HG02885 (cell line): ENCODE measurements at regions not wholly inside any gene's neighbourhood (a gene's known extent, or its start where the extent isn't known, plus 50 kb on each side); places are given as distances from the start of the nearest gene placed in this dataset.

Experiments used
- ATAC-seq: cut with Tn5 transposase; IDR thresholded peaks from one replicate; pipeline ENCODE4 v1.9.1; 2021; ENCODE audit warnings: mild to moderate bottlenecking; ENCODE audit not compliant: unreplicated experiment, poor library complexity

DNA sequence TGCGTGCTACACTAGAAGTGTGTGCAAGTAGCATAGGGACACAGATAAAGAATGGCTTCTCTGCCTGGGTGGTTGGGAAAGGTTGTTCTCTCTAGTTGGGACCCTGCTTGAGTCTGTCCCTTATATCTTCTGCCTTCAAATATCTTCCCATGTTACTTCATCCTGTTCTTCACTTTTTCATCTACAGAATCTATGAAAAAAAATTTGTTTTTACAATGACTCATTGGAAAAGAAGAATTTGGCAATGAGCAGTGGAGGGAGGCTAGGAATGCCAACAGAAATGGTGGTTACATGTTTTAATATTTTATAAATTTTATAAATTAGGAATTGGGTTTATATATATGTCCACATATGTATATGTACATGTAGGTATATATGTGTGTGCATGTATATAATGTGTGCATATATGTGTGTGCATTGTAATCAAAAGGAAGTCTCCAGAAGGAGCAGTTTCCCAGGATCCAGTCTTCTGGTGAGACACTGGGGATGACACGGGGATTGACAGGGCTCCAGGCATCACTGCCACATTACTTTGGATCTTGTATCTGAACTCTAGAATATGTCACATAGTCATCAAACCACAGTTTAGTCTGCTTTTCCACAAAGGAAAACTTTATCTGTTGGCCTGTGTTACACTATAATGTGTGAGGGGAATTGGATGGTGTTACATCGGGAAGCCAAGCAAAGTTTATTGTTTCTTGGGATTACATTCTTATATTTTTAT, 75.3 kb upstream of the RIPOR2 start:
- ATAC-seq, result no peak

DNA sequence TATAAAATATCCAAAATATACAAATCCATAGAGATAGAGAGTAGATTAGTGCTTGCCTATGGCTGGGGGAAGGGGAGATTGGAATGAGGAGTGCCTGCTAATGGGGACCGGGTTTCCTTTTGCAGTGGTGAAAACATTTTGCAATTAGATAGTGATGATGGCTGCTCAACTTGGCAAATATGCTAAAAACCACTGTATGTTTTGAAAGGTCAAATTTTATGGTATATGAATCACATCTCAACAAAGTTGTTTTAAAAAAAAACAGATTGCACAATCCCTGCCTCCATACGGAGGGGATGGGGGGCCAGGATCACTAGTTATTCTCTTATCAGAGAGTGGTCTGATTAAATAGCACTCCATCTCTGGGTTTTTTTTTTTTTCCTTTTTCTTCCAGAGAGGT, 76.9 kb upstream of the RIPOR2 start:
- no peak for ATAC-seq

DNA sequence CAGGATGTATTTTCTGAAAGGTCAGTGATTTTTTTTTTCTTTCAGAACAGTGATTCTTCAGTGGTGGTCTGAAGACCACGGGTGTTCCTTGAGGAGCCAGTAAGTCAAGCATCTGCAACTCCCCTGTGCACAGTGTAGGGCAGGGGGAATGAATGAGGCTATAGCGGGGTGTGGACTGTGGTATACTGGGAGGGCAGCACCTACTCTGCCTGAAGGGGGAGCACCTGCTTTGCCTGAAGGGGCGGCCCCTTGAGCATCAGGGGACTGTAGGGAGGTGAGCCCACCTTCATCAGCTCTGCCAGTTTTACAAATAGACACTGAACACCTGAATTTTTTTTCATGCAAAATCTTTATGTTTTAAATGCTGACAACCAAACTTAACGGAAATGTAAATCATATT, 77.5 kb upstream of the RIPOR2 start:
- peak; percentile 56 for ATAC-seq

DNA sequence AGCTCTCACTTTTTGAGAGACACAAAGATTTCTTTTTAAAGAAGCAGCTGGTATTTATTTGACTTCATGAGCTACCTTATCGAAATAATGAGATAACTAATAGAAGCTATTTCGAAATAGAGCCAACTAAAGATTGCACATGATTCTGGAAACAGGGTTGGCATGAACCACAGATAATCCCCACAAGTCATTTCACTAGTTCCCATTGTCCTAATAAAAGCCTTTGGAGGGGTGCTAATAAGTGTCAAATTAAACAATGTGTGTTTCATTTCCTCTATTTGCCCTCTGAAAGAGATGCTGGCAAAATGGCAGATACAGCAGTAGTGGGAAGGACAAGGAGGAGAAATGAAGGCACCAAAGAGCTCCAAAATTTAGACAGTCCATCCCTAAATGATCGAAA, 78.6 kb upstream of the RIPOR2 start:
- no peak for ATAC-seq

DNA sequence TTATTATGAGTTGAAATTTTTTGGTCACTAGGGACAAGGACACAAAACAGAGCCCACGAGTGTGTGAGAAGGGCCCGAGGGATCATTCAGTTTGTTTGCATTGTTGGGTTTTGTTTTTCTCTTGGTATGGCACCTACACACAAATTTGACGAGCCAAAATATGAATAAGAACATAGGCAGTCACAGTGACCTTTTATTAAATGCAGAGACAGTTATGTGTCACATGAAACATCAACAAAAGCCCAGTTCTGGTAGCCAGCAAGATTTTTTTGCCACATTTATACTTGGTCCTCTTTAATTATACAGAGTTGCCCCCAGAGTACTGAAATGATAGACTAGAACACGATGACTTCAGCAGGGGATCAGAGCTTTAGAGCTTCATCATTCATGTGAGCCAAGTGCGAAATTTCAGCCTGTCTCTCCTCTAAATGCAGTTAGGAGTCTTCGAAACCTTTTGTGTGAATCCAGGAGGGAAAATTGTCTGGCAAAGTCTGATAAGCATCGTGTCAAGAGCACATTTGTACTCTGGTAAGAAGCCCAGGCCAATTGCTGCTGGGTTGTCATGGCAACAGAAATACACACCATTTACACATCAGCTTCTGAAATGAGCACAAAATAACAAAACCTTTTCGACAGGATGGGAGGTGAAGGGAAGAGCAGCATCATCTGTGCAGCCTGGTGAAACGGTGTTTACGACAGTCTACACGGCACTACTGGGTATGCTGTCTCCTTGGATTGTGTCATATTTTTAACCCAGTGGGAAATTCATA, 79.2 kb upstream of the RIPOR2 start:
- no peak for ATAC-seq

DNA sequence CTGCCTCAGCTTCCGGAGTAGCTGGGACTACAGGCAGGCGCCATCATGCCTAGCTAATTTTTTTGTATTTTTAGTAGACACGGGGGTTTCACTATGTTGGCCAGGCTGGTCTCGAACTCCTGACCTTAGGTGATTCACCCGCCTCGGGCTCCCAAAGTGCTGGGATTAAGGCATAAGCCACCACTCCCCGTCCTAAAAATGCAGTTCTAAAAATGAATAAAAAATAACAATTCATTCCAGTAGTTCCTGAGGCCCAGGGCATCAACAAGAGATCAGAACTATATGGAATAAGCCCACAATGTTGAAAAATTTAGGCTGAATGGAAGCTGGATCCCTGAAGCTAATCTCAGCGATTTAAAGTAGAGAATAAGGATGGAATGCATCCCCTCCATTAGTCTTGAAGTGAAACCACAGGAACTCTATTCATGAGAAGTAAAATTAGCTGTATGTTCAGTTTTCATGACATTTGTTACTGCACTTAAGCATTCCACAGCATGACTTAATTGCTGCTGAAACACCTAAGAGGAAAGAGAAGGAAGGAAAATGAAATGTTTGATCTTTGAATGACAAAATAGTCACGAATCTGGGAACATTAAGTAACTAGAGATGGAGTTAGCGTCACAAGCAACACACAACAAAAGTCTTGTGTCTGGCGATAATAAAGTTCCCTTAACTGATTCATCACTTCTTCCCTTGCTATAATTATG, 80.4 kb upstream of the RIPOR2 start:
- no peak for ATAC-seq

DNA sequence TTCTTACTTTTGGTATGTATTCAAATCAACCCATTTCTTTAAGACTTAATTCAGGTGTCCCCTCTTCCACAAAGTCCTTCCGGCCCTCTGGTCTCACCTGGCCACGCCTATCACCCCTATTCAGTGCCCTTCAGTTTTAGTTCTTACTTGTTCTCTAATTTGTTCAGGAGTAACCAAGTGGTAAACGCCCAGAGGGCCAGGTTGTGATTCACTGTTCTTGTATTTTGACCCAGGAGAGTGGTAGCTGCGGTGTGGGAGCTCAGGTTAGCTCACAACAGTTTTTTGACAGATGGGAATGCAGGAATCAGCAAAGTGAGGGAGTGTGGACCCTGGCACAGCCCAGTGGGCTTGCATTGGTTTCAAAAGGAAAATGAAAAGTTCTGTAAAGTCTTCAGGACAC, 81.7 kb upstream of the RIPOR2 start:
- no peak for ATAC-seq

DNA sequence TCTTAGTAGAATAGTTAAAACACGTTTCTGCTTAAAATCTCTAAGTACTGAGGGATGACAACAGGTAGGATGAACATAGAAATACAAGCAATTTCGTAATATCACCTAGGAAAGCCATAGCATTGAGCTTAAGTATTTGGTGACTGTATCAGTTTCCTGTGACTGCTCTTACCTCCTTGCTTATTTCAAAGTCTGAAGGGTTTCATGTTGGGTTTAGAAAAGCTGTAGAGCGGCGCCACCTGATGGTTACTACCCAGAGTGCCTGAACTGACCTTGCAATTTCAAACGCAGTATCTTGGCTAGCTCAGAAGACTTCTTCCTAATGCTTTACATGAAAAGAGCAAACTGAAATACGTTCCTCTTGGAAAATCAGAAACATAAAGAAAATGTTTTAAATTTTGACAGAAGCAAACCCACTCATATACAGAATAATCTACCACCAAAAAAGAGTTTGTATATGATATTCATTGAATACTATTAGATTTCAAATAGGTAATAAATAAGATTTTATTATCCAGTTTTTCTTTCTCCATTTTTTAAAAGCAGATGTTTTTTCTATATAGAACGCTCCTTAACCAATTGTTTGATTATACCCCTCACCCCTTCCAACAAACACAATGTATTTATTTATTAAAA, 82.3 kb upstream of the RIPOR2 start:
- ATAC-seq, result peak; percentile 65

DNA sequence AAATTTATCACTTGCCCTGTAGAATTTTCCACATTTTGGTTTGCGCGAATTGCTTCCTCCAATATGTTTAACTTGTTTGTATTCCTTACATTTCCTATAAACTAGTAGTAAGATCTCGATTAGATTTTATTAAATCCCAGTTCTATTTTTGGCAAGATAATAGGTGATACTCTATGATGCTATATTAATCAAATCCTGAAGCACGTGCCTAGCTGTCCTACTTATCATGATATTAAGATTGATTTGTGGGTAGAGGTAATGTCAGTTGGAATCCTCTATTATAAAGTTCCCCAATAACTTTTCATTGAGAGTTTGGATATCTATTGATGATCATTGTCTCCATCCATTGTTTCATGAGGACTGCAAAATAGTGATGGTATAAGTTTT, 82.8 kb upstream of the RIPOR2 start:
- no peak for ATAC-seq

DNA sequence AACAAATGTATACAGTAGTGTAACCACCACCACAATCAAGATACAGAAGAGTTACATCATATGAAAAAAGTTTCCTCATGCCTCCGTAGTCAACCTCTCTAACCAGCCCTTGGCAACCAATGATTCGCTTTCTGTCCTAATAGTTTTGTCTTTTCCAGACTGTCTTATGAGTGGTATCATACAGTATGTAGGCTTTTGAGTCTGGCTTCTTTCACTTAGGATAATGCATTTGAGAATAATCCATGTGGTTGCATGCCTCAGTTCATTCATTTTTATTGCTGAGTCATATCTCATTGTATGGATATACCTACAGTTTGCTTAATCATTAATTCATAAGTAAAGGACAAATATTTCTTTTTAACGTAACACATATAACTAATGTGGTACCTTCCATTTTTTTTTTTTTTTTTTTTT, 86.4 kb upstream of the RIPOR2 start:
- ATAC-seq, result no peak

DNA sequence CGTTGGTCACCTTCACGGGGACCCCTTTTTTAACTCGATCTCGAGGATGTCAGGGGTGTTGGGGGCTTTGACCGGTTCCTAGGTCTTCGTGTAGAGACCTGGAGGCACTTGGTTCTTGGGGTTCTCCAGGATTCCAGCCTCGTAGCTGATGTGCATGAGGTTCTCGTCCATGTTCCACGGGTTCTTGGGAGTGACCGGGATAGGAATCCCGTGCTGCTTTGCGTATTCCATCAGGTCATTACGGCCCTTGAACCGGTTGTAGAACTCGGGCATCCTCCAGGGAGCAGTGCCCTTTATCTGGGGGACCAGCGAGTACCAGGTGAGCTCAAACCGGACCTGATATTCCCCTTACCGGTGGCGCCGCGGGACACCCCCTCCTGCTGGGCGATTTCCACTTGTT, 88.0 kb upstream of the RIPOR2 start:
- ATAC-seq, result no peak

DNA sequence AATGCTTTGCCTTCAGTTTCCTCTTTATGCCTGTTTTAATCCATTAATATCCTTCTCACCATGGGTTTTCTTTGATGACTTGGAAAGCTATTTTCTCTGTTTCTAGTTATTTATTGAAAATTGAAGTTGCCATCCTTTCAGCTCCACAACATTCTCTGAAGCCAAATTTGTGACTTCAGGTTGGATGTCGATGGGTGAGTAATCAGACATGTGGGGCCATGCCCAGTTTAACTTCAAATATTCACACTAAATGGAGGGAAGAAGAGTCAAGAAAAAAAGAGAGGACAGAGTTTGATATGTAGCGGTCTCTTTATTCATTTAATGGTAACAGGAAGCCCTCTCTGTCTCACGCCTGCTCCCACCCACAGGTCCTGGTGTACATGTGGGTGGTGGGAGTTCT, 89.1 kb upstream of the RIPOR2 start:
- no peak for ATAC-seq

DNA sequence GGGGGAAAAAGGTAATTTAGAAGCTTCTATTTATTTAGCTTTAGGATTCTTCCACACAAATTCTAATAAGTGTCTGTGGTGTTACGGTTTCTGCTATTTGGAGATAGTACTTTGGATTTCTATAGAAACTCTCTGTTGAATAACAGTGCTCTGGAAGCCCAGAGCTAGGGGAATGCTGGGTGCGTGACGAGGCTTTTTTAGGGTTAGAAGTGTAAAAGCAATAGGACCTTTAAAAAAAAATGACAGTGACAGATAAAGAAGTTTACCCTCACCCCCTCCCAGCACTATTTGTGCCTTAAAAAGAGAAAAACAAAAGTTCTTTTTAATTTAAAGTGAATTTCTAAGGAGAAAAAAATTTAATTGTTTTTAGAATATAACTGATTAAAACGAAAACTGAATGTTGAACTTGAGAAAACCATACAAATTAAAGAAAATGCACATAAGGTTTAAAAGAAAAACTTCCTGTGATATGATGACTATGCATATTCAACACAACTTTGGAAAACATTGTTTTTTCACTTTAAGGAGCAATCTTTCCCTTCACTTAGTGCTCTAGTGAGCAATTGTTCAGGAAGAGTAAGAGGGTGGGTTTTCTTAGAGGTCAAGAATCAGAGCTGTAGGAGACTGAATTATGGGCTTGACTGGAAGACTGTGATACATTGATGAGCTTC, 89.6 kb upstream of the RIPOR2 start:
- no peak for ATAC-seq

DNA sequence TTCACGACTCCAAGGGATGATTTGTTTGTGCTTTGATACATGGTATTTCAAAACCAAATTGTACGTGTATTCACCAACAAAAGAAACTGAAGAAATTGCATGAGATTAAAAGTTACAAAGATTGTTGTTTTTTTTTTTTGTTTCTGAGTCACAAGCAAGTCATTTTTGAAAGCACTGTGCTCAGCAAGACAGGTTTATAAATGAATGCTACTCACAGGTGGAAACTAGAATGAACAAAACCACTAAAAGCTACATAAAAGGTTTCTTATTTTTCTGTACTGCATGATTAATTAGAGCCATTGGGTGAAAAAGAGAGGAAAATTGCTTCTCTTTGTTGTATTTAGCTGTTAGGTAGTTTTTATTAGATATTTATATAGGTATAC, 90.2 kb upstream of the RIPOR2 start:
- no peak for ATAC-seq

DNA sequence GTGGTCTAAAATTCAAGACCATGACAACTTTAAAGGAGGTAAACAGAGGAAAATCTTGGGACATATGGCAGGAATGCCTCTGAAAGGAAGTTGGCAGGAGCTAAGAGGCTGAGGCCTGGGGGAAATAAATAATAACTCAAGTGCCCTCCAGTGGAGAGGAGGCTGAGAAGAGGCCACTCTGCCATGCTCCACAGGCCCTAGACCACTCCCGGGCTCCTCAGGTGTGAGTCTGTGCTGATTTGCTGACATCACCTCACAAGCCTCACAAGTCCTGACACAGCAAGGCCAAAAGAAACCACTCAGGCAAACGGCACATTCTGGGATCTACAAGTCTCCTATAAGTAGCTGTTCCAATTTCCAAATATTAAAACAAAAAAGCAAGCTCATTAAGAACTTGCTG, 91.0 kb upstream of the RIPOR2 start:
- ATAC-seq, result no peak

DNA sequence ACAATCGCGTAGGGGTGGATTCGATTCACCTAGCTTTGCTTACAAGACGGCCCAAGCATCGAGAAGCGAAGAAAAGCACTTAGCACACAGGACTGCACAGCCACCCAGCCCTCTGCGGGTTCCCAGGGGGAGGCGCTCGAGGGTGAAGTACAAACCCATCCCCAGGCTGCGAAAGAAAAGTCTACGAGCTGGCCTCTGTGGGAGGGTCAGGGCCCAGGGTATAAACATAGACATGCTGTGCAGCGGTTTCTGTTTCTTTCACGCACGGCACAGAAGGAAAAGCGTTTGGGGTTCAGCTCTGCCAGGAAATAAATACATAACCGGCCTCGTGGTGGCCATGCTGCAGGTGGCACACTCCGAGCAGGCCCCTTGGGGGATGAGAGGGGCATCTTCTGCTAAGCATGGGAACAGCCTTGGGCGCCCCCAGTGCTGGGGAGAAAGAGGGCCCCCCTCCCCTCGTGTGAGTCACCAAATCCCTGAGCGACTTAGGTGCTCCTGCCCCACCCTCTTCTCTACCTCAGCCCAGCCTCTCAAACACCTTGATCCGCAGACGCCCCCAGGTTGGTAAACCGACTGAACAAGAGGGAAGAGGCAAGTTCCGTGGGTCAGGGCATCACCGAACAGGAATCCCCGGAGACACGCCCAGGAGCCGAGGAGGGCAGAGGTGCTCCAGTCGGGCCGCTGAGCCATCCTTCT, 91.6 kb upstream of the RIPOR2 start:
- peak; percentile 97 for ATAC-seq

DNA sequence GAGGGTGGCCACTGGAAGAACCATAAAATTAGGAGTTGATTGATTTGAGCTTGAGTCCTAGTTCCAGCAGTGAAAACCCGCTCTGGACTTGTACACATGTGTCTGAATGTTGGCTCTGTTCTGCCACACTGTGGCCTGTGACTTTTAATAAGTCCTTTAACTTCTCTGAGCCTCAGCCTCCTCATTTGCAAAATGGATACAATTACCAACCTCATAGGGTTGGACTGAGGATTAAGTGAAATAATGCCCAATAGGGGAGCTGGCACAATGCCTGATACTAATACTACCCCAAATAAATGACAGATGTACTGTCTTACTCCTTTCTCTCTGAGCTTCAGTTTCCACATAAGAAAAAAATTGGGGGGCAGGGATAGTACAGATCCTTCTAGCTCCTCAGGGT, 92.6 kb upstream of the RIPOR2 start:
- ATAC-seq, result no peak

DNA sequence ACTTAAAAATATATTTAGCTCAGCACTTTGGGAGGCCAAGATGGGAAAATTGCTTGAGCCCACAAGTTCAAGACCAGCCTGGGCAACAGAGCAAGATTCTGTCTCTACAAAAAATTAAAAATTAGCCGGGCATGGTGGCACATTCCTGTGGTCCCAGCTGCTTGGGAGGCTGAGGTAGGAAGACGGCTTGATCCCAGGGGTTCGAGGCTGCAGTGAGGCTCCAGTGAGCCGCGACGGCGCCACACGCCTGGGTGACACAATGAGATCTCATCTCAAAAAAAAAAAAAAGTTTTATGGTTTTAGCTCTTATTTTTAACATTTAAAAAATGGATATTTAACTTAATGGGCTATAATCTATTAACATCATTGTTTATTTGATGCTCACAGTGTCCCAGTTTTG, 97.2 kb upstream of the RIPOR2 start:
- no peak for ATAC-seq

DNA sequence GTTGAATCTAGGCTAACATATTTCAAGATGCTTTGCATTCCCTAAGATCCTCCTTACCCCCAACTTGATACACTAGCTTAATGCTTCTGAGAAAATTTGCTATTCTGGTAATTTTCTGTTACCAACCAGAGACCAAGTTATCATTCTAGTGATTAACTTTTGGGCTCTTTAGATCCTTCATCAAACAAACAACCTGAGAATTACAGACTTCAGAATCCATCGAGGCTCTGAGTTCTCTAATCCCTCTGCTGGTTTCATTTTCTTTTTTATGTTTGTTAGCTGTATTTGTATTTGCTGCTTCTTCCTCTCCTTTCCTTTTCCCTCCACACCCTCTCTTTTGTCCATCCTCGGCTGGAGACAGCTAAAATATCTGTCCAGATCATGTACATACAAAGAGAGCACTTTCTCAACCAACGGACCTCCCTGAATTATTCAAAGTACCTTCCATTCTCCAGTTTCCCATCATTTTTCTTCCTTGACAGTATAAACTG, 98.7 kb upstream of the RIPOR2 start:
- ATAC-seq, result no peak

DNA sequence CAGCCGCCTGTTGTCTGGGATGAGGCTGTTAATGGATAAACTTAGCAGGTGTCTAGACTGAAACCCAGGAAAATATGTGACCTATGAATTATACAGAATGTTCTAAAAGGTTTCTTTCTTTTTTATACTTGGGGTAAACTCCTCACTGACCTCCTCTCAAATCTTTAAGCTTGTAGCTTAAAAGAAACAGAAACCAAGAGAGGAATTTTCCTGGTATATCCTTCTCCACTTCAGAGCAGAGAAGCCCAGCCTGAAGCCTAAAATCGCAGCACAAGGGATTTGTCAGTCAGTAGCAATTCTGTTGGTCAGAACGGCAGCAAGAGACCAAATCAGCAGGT, 99.4 kb upstream of the RIPOR2 start:
- ATAC-seq, result no peak
